MM.1S (cell line): ENCODE measurements at regions not wholly inside any gene's neighbourhood (a gene's known extent, or its start where the extent isn't known, plus 50 kb on each side); places are given as distances from the start of the nearest gene placed in this dataset.

Experiments
- CTCF ChIP-seq: fragments of 300-600 bp; sonication (generic); IDR thresholded peaks from 2 replicates; pipeline ENCODE4 v1.5.1; 2016; ENCODE audit warnings: antibody characterized with exemption, low read length, mixed read lengths
- EZH2phosphoT487 ChIP-seq: fragments of 300-600 bp; sonication (generic); IDR thresholded peaks from 2 replicates; pipeline ENCODE4 v1.6.1; 2018; ENCODE audit warnings: antibody characterized with exemption, low read length

- TF ChIP-seq CTCF (no peak), EZH2phosphoT487 (no peak)
Measured at GRCh38 chr2:5612666-5613065, 79.5 kb upstream of the SOX11 start.
